HG03460 (cell line): ENCODE measurements at regions not wholly inside any gene's neighbourhood (a gene's known extent, or its start where the extent isn't known, plus 50 kb on each side); places are given as distances from the start of the nearest gene placed in this dataset.

ENCODE experiments used
- ATAC-seq: cut with Tn5 transposase; IDR thresholded peaks from one replicate; pipeline ENCODE4 v1.9.1; 2021; ENCODE audit not compliant: unreplicated experiment

DNA sequence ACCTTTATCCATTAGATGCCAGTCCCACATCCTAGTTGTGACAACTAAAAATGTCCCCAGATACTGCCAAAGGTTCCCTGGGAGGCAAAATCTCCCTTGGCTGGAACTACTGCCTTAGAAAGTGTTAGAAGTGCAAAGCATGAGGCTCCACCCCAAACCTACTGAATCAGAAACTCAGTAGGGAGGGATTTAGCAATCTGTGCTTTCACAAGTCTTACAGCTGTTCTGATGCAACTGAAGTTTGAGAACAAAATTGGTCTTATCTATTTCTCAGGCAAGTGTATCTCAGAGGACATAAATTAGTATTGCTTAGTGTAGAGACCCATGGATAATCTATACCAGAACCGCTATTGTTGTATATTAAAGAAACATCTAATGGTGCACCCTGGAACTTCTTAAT, 70.2 kb downstream of the CLDN1 start:
- ATAC-seq = no peak

GRCh38 chr3:190249414-190249813, 72.8 kb downstream of the CLDN1 start:
- ATAC-seq = no peak

- ATAC-seq = no peak
Observed at GRCh38 chr3:190242147-190242546, 80.1 kb downstream of the CLDN1 start.

DNA sequence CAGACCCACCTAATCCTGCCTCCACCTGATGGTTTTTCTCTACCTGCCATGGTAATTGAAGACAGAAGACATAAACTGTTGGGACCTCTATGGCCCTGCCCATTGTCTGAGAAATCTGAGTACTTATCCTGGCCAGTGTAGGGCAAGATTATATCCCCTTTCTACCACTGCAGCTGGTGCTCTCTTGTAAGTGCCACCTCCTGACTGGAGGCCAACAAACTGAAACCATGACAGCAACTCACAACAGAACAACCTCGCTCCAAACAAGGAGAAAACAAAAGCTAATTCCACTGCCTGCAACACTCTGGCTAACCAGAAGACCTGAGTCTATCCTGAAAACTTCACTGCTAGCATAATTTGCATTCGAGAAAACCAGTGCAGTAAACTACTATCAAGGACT, 82.9 kb downstream of the CLDN1 start:
- ATAC-seq = no peak

DNA sequence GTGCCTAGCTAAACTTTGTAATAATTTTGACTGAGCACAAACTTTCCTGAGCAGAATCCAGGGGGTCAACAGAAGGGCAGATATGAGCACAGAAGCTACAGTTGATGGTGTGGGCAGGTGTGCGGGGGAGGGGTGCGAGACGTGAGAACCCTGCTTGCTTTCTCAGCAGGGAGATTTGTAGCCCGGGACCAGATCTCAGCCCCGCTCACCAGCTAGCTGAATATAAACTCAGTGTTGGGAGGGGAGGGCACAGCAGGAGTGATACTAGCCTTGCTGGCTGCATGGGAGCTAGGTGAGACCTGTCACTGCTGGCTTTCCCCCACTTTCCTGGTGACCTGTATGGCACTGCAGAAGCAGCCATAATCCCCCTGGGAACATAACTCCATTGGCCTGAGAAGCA, 83.4 kb downstream of the CLDN1 start:
- no peak for ATAC-seq

DNA sequence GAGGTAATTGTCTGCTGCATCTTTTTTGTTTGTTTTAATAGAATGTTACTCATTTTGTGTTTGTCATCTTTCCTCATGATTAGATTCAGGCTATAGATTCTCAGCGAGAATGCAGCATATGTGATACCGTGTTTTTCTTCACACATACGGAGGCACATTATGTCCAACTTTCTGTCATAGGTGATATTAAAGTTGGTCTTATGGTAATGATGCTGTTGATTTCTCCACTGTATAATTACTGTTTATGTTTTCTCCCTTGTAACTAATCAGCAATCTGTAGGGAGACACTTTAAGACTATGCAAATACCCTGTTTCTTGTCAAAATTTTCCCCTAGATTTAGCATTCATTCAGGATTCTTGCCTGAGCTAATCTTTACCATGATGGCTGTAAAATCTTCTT, 87.6 kb downstream of the CLDN1 start:
- no peak for ATAC-seq

GRCh38 chr3:190229632-190230424, 92.4 kb downstream of the CLDN1 start:
- ATAC-seq = no peak

DNA sequence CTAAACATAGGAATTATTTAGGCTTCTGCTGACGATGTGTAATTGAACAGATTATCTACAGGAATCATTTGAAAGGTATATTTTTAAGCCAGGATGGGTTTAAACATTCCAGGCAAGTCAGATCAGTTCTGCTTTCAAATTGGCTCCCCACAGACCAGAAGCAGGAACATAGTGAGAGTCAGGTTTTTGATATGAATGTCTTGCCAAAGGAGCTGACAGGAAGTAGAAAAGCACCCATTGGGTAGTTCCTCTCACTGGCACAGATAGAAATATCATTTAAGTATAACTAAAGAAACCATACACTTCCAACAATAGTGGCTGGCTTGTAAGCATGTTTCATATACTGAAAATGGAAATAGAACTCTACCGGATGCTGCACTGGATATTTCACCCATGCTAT, 95.2 kb downstream of the CLDN1 start:
- no peak for ATAC-seq

GRCh38 chr3:190224863-190225692, 97.2 kb downstream of the CLDN1 start:
- no peak for ATAC-seq

GRCh38 chr3:190224456-190224855, 97.8 kb downstream of the CLDN1 start:
- no peak for ATAC-seq

- no peak for ATAC-seq
Observed at GRCh38 chr3:190222916-190223315, 99.3 kb downstream of the CLDN1 start.

DNA sequence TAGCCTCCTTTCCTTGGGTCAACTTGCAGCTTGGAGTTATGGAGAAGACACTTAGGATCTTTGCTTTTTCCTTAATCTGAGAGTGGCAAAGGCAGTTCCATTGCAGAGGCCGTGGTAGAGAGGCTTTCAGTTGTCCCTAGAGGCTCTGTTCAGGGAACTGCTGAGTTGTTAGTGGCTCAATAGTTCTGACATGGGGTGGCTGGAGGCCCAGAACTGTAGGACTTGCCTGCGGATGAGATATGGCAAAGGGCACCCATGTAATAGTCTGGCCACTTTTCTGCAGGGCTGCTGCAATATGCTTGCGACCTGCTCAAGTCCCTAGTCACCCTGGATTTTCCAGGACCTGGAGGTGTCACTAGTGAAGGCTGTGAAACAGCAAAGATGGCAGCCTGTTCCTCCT, 99.9 kb downstream of the CLDN1 start:
- no peak for ATAC-seq

GRCh38 chr3:190220362-190220761, 99.7 kb upstream of the P3H2 start:
- ATAC-seq = no peak

DNA sequence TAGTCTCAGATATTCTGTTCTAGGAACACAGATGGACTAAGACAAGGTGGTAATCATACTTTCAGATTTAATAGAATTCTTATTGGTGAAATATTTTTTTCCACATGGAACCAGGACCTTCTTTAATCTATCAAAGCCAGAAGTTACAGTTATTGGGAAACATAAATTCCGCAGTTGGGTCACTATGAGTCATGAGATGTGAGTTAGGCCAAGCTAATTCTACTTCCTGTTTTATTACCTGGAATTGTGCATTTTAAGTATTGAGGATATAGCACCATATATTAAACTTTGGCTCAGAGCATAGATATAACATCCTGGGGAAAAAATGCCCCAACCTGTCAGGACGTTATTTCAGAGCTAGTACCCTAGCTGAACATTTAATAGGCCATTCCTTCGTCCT, 96.4 kb upstream of the P3H2 start:
- no peak for ATAC-seq

GRCh38 chr3:190213727-190214126, 93.0 kb upstream of the P3H2 start:
- ATAC-seq = no peak

GRCh38 chr3:190210608-190211007, 89.9 kb upstream of the P3H2 start:
- no peak for ATAC-seq

DNA sequence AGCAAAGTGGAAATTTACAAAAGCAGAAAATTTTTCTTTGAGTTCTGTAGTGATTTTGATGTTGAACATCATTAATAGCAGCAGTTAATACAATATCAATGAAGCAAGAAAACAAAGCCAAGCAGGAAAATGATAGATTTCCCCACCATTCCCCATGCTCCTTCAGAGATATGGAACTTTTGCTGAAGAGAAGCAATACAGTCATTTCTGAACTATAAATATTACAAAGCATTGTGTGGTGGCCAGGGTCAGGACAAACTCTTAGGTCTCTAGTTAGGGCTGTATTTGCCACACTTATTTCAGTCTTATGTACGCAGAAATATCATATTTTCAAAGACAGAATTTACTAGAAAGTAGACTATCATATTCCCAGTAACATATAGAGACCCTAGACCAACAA, 88.8 kb upstream of the P3H2 start:
- no peak for ATAC-seq

- no peak for ATAC-seq
Observed at GRCh38 chr3:190208196-190208595, 87.5 kb upstream of the P3H2 start.

GRCh38 chr3:190205739-190206138, 85.0 kb upstream of the P3H2 start:
- peak; percentile 86 for ATAC-seq

DNA sequence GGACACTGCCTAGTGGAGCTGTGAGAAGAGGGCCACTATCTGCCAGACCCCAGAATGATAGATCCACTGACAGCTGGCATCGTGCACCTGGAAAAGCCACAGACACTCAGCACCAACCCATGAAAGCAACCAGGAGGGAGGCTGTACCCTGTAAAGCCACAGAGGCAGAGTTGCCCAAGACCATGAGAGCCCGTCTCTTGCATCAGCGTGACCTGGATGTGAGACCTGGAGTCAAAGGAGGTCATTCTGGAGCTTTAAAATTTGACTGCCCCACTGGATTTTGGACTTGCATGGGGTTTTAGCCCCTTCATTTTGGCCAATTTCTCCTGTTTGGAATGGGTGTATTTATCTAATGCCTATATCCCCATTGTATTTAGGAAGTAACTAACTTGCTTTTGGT, 83.5 kb upstream of the P3H2 start:
- ATAC-seq = no peak

GRCh38 chr3:190197346-190197763, 76.7 kb upstream of the P3H2 start:
- no peak for ATAC-seq

DNA sequence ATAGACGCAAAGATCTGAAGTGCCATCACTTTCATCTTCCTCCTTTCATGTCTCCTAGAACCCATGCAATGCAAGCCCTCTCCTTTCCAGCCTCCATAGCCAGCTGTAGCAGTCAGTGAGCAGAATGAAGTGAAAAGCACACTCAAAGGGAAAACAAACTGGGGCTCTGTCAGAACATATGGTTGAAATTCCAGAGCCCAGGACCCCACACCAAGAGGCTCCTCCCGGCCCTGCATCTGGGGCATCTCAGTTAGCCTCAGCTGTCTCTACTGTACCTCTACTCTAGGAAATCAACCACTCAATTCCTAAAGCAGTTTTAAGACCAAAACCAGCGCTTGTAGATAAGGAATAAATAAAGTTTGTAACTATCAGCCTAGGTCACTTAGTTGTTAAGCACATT, 73.8 kb upstream of the P3H2 start:
- no peak for ATAC-seq
